ENCODE measurements at regions not wholly inside any gene's neighbourhood (a gene's known extent, or its start where the extent isn't known, plus 50 kb on each side); places are given as distances from the start of the nearest gene placed in this dataset.

DNA sequence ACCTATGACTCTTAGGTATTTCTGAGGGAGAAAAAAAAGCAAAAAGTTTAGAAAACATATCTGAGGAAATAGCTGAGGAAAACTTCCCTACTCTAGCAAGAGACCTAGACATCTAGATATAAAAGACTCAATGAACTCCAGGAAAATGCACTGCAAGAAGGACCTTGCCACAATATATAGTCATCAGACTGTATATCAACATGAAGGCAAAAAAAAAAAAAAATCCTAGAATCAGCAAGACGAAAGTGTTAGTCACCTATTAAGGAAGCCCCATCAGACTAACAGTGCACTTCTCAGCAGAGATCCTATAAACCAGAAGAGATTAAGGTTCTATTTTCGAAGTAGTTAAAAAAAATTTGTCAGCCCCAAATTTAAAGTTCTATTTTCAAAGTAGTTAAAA lies 166.2 kb downstream of the TMEM38B start:
- no peaks in the 10 kb centered on the region for H3K27me3 ChIP-seq (replicated peaks; ENCODE audit: insufficient read depth)
- H3K27ac ChIP-seq, result no peak overlapping the region
- 86% methylated on average over 2 of the region's 2 CpGs for WGBS
- H3K36me3 ChIP-seq, result no peaks in the 10 kb centered on the region
- no peak for DNase-seq (ENCODE audit: low spot score)
- intact Hi-C loops (cut with DNase I), result no loop called here
- no peak overlapping the region for H3K4me3 ChIP-seq
- H3K9me3 ChIP-seq, result no peaks in the 10 kb centered on the region
- TF ChIP-seq, protein P1, sequence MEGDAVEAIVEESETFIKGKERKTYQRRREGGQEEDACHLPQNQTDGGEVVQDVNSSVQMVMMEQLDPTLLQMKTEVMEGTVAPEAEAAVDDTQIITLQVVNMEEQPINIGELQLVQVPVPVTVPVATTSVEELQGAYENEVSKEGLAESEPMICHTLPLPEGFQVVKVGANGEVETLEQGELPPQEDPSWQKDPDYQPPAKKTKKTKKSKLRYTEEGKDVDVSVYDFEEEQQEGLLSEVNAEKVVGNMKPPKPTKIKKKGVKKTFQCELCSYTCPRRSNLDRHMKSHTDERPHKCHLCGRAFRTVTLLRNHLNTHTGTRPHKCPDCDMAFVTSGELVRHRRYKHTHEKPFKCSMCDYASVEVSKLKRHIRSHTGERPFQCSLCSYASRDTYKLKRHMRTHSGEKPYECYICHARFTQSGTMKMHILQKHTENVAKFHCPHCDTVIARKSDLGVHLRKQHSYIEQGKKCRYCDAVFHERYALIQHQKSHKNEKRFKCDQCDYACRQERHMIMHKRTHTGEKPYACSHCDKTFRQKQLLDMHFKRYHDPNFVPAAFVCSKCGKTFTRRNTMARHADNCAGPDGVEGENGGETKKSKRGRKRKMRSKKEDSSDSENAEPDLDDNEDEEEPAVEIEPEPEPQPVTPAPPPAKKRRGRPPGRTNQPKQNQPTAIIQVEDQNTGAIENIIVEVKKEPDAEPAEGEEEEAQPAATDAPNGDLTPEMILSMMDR (IDR thresholded peaks at IDR 0.05), result no peak
- TF ChIP-seq POLR2A (IDR thresholded peaks at IDR 0.05) (no peak), POLR2AphosphoS5 (IDR thresholded peaks at IDR 0.05) (no peak)
- no peaks in the 10 kb centered on the region for H3K4me1 ChIP-seq (replicated peaks)

GRCh38 chr9:105861972-105862371 lies 167.6 kb downstream of the TMEM38B start:
- intact Hi-C loops (cut with DNase I), result no loop called here
- H3K36me3 ChIP-seq, result no peaks in the 10 kb centered on the region
- 56% methylated on average over 2 of the region's 2 CpGs for WGBS
- no peak overlapping the region for H3K27ac ChIP-seq
- DNase-seq (ENCODE audit: low spot score), result no peak
- no peaks in the 10 kb centered on the region for H3K9me3 ChIP-seq
- TF ChIP-seq POLR2A (IDR thresholded peaks at IDR 0.05) (no peak), POLR2AphosphoS5 (IDR thresholded peaks at IDR 0.05) (no peak)
- TF ChIP-seq, protein P1 (IDR thresholded peaks at IDR 0.05), result no peak
- H3K4me1 ChIP-seq (replicated peaks), result no peaks in the 10 kb centered on the region
- no peak overlapping the region for H3K4me3 ChIP-seq
- H3K27me3 ChIP-seq (replicated peaks; ENCODE audit: insufficient read depth), result no peaks in the 10 kb centered on the region

DNA sequence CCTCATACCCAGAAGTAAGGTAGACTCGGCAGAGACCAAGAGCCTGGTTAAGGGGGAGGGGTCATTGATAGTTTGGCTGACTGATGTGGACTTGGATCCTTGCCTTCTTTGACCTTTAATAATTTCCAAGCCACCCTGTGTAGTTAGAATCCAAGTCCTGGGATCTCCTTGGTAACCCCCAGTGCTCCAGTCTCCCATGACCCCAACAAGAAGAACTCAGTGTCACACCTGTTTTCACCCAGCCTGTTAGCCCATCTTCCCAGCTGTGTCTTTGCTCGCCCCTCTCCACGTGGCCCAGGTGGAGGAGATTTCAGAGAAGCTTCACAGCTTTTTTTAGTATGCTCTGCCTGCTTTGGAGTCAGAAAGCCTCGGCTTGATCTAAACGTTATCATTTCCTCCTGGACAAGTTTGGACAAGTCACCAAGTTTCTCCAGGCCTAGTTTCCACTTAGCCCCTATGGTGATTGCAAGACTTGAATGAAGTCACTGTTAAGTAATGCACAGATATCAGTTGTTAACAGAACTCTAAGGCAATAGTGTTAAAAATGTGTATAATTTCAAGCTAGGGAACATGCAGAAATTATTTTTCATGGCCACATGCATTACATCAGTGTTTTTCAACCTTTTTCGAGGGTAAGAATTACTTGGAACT lies 170.0 kb downstream of the TMEM38B start:
- WGBS, result 42% methylated on average over 6 of the region's 6 CpGs
- TF ChIP-seq, protein P1 (IDR thresholded peaks at IDR 0.05), result no peak
- TF ChIP-seq POLR2A (IDR thresholded peaks at IDR 0.05), result no peak
- TF ChIP-seq POLR2AphosphoS5 (IDR thresholded peaks at IDR 0.05), result no peak
- intact Hi-C loops (cut with DNase I), result no loop called here
- Histone ChIP-seq H3K4me3 (no peak overlapping the region), H3K27me3 (replicated peaks; ENCODE audit: insufficient read depth) (no peaks in the 10 kb centered on the region), H3K36me3 (no peaks in the 10 kb centered on the region), H3K9me3 (no peaks in the 10 kb centered on the region), H3K27ac (no peak overlapping the region), H3K4me1 (replicated peaks) (no peaks in the 10 kb centered on the region)
- DNase-seq (ENCODE audit: low spot score), result no peak

DNA sequence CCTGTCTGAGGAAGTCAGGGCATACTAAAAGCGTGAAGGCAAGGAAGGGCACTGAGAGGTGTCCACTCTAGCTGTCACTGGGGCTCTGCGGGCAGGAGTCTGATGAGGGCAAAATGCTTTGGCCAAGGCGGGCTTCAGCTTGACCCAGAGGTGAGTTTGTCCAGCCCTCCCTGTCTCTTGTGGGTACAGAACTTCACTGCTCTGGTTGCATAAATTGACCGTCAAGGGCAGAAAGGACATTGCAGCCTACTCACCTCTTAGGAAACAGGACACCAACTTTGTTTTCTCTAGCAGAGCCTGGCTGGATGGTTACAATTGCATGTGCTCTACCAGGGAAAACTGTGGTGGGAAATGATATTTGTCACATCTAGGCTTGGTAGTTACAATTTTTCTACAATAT lies 170.9 kb downstream of the TMEM38B start:
- Histone ChIP-seq H3K27ac (no peak overlapping the region), H3K36me3 (no peaks in the 10 kb centered on the region), H3K27me3 (replicated peaks; ENCODE audit: insufficient read depth) (no peaks in the 10 kb centered on the region), H3K9me3 (no peaks in the 10 kb centered on the region), H3K4me3 (no peak overlapping the region), H3K4me1 (replicated peaks) (no peaks in the 10 kb centered on the region)
- WGBS, result 90% methylated on average over 4 of the region's 4 CpGs
- intact Hi-C loops (cut with DNase I), result no loop called here
- no peak for DNase-seq (ENCODE audit: low spot score)
- TF ChIP-seq POLR2A (IDR thresholded peaks at IDR 0.05), result no peak
- TF ChIP-seq, protein P1 (IDR thresholded peaks at IDR 0.05), result no peak
- TF ChIP-seq POLR2AphosphoS5 (IDR thresholded peaks at IDR 0.05), result no peak

- TF ChIP-seq POLR2A (IDR thresholded peaks at IDR 0.05) (no peak), POLR2AphosphoS5 (IDR thresholded peaks at IDR 0.05) (no peak)
- TF ChIP-seq, protein P1 (IDR thresholded peaks at IDR 0.05), result no peak
- WGBS, result 24% methylated on average over 2 of the region's 2 CpGs
- H3K27ac ChIP-seq, result no peak overlapping the region
- intact Hi-C loops (cut with DNase I), result no loop called here
- no peaks in the 10 kb centered on the region for H3K4me1 ChIP-seq (replicated peaks)
- DNase-seq (ENCODE audit: low spot score), result no peak
- no peak overlapping the region for H3K4me3 ChIP-seq
- H3K36me3 ChIP-seq, result no peaks in the 10 kb centered on the region
- no peaks in the 10 kb centered on the region for H3K27me3 ChIP-seq (replicated peaks; ENCODE audit: insufficient read depth)
- H3K9me3 ChIP-seq, result no peaks in the 10 kb centered on the region
Observed at GRCh38 chr9:105871540-105871939, 177.2 kb downstream of the TMEM38B start.
